ENCODE measurements at regions not wholly inside any gene's neighbourhood (a gene's known extent, or its start where the extent isn't known, plus 50 kb on each side); places are given as distances from the start of the nearest gene placed in this dataset.

DNA sequence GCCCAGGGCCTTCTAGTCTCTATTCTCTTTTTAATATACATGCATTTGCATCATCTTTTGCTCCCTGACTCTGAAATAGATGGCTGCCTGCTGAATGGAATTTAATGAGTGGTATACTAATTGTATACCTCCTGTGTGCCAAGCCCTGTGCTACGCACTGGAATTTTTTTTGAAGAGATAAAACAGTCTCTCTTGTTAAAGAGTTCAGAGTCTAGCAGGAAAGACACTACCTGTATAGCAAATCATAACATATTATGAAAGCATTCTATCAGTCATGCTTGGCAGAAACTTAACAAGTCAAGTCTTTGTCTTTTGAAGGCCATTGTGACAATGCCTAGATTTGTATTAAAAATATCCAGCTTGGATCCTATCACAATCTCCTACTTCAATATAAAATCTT lies 63.7 kb upstream of the SESN3 start:
- in situ Hi-C loops (cut with MboI; ENCODE audit: low pct_unique_long_range_greater_than_20kb in 2 of 9, low sequenced_read_pairs in 9 of 9, unreplicated experiment in 9 of 9) = no loop called here
- Histone ChIP-seq H3K4me1 (replicated peaks in 1 of 2) (peaks cover 23 to 39% of the 10 kb centered on the region in 2 donors), H3K27ac (no peak overlapping the region), H3K4me3 (no peak overlapping the region)
- no peak for ATAC-seq (replicated peaks in 6 of 8)
- WGBS, 10 experiments = 44 to 100% (median 100%) methylated on average over 1 of the region's 1 CpG; no CpG with 5 or more reads in 2 of the 10 experiments

DNA sequence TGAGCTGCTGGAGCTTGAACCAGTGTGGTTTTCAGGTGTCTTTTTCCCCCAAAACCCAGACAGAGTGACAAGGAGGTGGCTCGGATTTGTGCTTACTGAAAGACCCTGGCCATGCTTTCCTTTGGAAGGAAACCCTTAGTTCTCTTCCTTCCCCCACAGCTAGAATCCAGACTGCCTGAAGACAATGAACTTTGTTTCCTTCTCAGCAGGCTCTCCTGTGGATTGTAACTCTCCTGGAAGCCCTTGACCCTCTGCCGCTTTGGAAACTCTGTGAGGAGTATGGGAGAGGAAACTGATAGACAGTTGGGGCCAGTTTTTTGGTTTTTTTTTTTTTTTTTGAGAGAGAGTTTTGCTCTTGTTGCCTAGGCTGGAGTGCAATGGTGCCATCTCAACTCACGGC lies 62.1 kb upstream of the SESN3 start:
- WGBS, 10 experiments = 40 to 100% (median 100%) methylated on average over 1 to 3 of the region's 3 CpGs; no CpG with 5 or more reads in 4 of the 10 experiments
- no peak overlapping the region for H3K27ac ChIP-seq
- no peak for ATAC-seq (replicated peaks in 6 of 8)
- in situ Hi-C loops (cut with MboI; ENCODE audit: low pct_unique_long_range_greater_than_20kb in 2 of 9, low sequenced_read_pairs in 9 of 9, unreplicated experiment in 9 of 9) = no loop called here
- H3K4me3 ChIP-seq = no peak overlapping the region
- H3K4me1 ChIP-seq (replicated peaks in 1 of 2) = peaks cover 15 to 26% of the 10 kb centered on the region in 2 donors

DNA sequence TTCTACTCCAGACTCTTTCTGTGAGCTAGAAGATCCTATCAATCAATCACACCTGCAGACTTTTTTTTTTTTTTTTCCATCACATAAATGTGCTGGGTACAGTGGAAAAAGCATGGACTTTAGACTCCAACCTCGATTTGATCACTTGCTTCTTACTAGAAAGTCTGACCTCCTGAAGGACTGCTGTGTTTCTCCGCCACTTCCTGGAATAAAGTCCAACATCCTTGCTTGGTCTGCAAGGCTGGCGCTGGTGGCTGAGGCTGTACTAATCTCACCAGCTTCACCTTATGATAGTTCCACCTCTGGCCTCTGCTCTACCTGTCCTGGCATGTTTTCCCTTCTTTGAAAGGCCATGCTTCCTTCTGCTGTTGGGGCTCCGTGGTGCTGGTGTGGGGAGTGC lies 60.9 kb upstream of the SESN3 start:
- in situ Hi-C loops (cut with MboI; ENCODE audit: low pct_unique_long_range_greater_than_20kb in 2 of 9, low sequenced_read_pairs in 9 of 9, unreplicated experiment in 9 of 9) = no loop called here
- no peak overlapping the region for H3K4me3 ChIP-seq

GRCh38 chr11:95289378-95290101 lies 58.5 kb upstream of the SESN3 start:
- 61 to 100% (median 86%) methylated on average over 1 to 2 of the region's 2 CpGs; no CpG with 5 or more reads in 3 of the 10 experiments for WGBS, 10 experiments

More for the DNA sequence above, 60.9 kb upstream of the SESN3 start:
- Histone ChIP-seq H3K27ac (no peak overlapping the region), H3K4me1 (replicated peaks in 1 of 2) (peaks cover 14 to 22% of the 10 kb centered on the region in 2 donors)
- WGBS, 10 experiments = 0 to 90% (median 59%) methylated on average over 1 to 4 of the region's 4 CpGs; no CpG with 5 or more reads in 2 of the 10 experiments
- ATAC-seq (replicated peaks in 6 of 8) = no peak

GRCh38 chr11:95284057-95285052 lies 53.4 kb upstream of the SESN3 start:
- WGBS, 10 experiments = 20 to 88% (median 74%) methylated on average over 1 to 4 of the region's 4 CpGs; no CpG with 5 or more reads in 1 of the 10 experiments
- ATAC-seq (replicated peaks in 6 of 8) = peak in 2 of 8 experiments; percentile 40 to 75
- H3K4me1 ChIP-seq (replicated peaks in 1 of 2) = peaks cover 4 to 8% of the 10 kb centered on the region in 2 donors
- no peak overlapping the region for H3K27ac ChIP-seq
- no peak overlapping the region for H3K4me3 ChIP-seq
- in situ Hi-C loops (cut with MboI; ENCODE audit: low pct_unique_long_range_greater_than_20kb in 2 of 9, low sequenced_read_pairs in 9 of 9, unreplicated experiment in 9 of 9) = no loop called here

More at GRCh38 chr11:95289378-95290101, 58.5 kb upstream of the SESN3 start:
- Histone ChIP-seq H3K4me1 (replicated peaks in 1 of 2) (peaks cover 2 to 4% of the 10 kb centered on the region in 2 donors), H3K4me3 (no peak overlapping the region), H3K27ac (no peak overlapping the region)
- in situ Hi-C loops (cut with MboI; ENCODE audit: low pct_unique_long_range_greater_than_20kb in 2 of 9, low sequenced_read_pairs in 9 of 9, unreplicated experiment in 9 of 9) = no loop called here
- ATAC-seq (replicated peaks in 6 of 8) = peak in 2 of 8 experiments; percentile 16 to 90

DNA sequence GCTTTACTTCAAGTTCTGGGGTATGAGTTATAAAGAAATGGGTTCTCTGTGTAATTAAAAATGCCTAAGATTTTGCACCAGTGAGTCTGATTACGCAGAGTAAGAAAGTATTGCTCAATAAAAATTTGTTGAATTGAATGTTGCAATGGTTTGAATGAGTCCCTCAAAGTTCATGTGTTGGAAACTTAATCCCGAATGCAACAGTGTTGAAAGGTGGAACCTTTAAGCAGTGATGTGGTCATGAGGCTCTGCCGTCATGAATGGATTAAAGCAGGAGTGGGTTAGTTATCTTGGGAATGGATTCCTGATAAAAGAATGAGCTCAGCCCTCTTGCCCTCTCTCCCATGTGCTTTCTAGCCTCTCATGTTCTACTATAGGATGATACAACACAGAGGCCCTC lies 52.6 kb upstream of the SESN3 start:
- no peak overlapping the region for H3K4me3 ChIP-seq
- in situ Hi-C loops (cut with MboI; ENCODE audit: low pct_unique_long_range_greater_than_20kb in 2 of 9, low sequenced_read_pairs in 9 of 9, unreplicated experiment in 9 of 9) = no loop called here
- 11 to 100% (median 83%) methylated on average over 1 to 3 of the region's 3 CpGs; no CpG with 5 or more reads in 2 of the 10 experiments for WGBS, 10 experiments
- no peak overlapping the region for H3K27ac ChIP-seq
- peaks cover 4 to 8% of the 10 kb centered on the region in 2 donors for H3K4me1 ChIP-seq (replicated peaks in 1 of 2)
- ATAC-seq (replicated peaks in 6 of 8) = peak in 1 of 8 experiments; percentile 82

DNA sequence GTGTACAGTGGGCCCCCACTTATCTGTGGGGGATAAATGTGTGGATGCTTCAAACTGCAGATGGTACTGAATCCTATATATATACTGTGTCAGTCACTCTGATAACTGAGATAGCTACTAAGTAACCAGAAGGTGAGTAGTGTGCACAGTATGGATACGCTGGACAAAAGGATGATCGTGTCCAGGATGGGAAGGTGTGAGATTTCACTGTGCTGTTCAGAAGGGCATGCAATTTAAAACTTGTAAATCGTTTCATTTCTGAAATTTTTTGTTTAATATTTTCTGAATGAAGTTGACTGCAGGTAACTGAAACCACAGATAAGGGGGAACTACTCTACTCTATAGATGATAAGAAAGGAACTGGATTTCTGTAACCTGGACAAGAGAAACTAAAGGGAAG lies 52.1 kb upstream of the SESN3 start:
- WGBS, 10 experiments = 0 to 100% (median 77%) methylated on average over 1 to 3 of the region's 3 CpGs; no CpG with 5 or more reads in 2 of the 10 experiments
- H3K4me1 ChIP-seq (replicated peaks in 1 of 2) = peaks cover 4 to 8% of the 10 kb centered on the region in 2 donors
- in situ Hi-C loops (cut with MboI; ENCODE audit: low pct_unique_long_range_greater_than_20kb in 2 of 9, low sequenced_read_pairs in 9 of 9, unreplicated experiment in 9 of 9) = no loop called here
- H3K27ac ChIP-seq = no peak overlapping the region
- ATAC-seq (replicated peaks in 6 of 8) = no peak
- no peak overlapping the region for H3K4me3 ChIP-seq

GRCh38 chr11:95282291-95282751 lies 51.3 kb upstream of the SESN3 start:
- H3K27ac ChIP-seq = no peak overlapping the region
- H3K4me3 ChIP-seq = no peak overlapping the region
- ATAC-seq (replicated peaks in 6 of 8) = peak in 5 of 8 experiments; percentile 53 to 91 (median 80)
- WGBS, 10 experiments = 5 to 60% (median 52%) methylated on average over 2 to 5 of the region's 6 CpGs; no CpG with 5 or more reads in 2 of the 10 experiments
- in situ Hi-C loops (cut with MboI; ENCODE audit: low pct_unique_long_range_greater_than_20kb in 2 of 9, low sequenced_read_pairs in 9 of 9, unreplicated experiment in 9 of 9) = no loop called here
- peaks cover 4 to 8% of the 10 kb centered on the region in 2 donors for H3K4me1 ChIP-seq (replicated peaks in 1 of 2)
